ENCODE measurements at regions not wholly inside any gene's neighbourhood (a gene's known extent, or its start where the extent isn't known, plus 50 kb on each side); places are given as distances from the start of the nearest gene placed in this dataset.

GRCh38 chr6:87808005-87808757 is 106.1 kb upstream of the AKIRIN2 start:
- ATAC-seq (no peak), DNase-seq (no peak)
- Histone ChIP-seq H3K27me3 (ENCODE audit: low read depth) (no peaks in the 10 kb centered on the region), H3K27ac (no peak overlapping the region), H3K9me3 (no peaks in the 10 kb centered on the region), H3K36me3 (no peaks in the 10 kb centered on the region), H3K4me1 (no peaks in the 10 kb centered on the region), H3K4me3 (no peak overlapping the region)
- no peak for TF ChIP-seq CTCF (IDR thresholded peaks at IDR 0.05)
- intact Hi-C loops (cut with DNase I), result no loop called here

- no peaks in the 10 kb centered on the region for H3K36me3 ChIP-seq
- H3K9me3 ChIP-seq, result no peaks in the 10 kb centered on the region
- no peak overlapping the region for H3K4me3 ChIP-seq
- no peaks in the 10 kb centered on the region for H3K27me3 ChIP-seq (ENCODE audit: low read depth)
- no peak for ATAC-seq
- no peak for TF ChIP-seq CTCF (IDR thresholded peaks at IDR 0.05)
- DNase-seq, result no peak
- no peaks in the 10 kb centered on the region for H3K4me1 ChIP-seq
- intact Hi-C loops (cut with DNase I), result no loop called here
- no peak overlapping the region for H3K27ac ChIP-seq
Measured at GRCh38 chr6:87807475-87807874, 105.4 kb upstream of the AKIRIN2 start.

GRCh38 chr6:87806635-87807034 is 104.6 kb upstream of the AKIRIN2 start:
- no peaks in the 10 kb centered on the region for H3K36me3 ChIP-seq
- no peak for TF ChIP-seq CTCF (IDR thresholded peaks at IDR 0.05)
- intact Hi-C loops (cut with DNase I), result no loop called here
- no peak overlapping the region for H3K27ac ChIP-seq
- no peaks in the 10 kb centered on the region for H3K27me3 ChIP-seq (ENCODE audit: low read depth)
- no peak for DNase-seq
- no peaks in the 10 kb centered on the region for H3K9me3 ChIP-seq
- no peak overlapping the region for H3K4me3 ChIP-seq
- no peaks in the 10 kb centered on the region for H3K4me1 ChIP-seq
- no peak for ATAC-seq

GRCh38 chr6:87806099-87806498 is 104.1 kb upstream of the AKIRIN2 start:
- H3K36me3 ChIP-seq, result no peaks in the 10 kb centered on the region
- H3K27me3 ChIP-seq (ENCODE audit: low read depth), result no peaks in the 10 kb centered on the region
- DNase-seq, result no peak
- no peak overlapping the region for H3K27ac ChIP-seq
- H3K9me3 ChIP-seq, result no peaks in the 10 kb centered on the region
- no peak for ATAC-seq
- intact Hi-C loops (cut with DNase I), result no loop called here
- H3K4me1 ChIP-seq, result no peaks in the 10 kb centered on the region
- TF ChIP-seq CTCF (IDR thresholded peaks at IDR 0.05), result no peak
- H3K4me3 ChIP-seq, result no peak overlapping the region

- H3K4me3 ChIP-seq, result no peak overlapping the region
- no peaks in the 10 kb centered on the region for H3K4me1 ChIP-seq
- no peaks in the 10 kb centered on the region for H3K36me3 ChIP-seq
- DNase-seq (no peak), ATAC-seq (no peak)
- TF ChIP-seq CTCF (IDR thresholded peaks at IDR 0.05), result no peak
- no peak overlapping the region for H3K27ac ChIP-seq
- intact Hi-C loops (cut with DNase I), result no loop called here
- no peaks in the 10 kb centered on the region for H3K27me3 ChIP-seq (ENCODE audit: low read depth)
- no peaks in the 10 kb centered on the region for H3K9me3 ChIP-seq
Measured at GRCh38 chr6:87803791-87804190, 101.8 kb upstream of the AKIRIN2 start.

All from lower lobe of right lung (tissue), 2 donors.